GM12874 (cell line): ENCODE measurements at regions not wholly inside any gene's neighbourhood (a gene's known extent, or its start where the extent isn't known, plus 50 kb on each side); places are given as distances from the start of the nearest gene placed in this dataset.

Experiments
- CTCF ChIP-seq: IDR thresholded peaks from 2 replicates; pipeline ENCODE4 v1.5.1; 2011; ENCODE audit warnings: low read depth, mild to moderate bottlenecking, control low read depth, low read length, moderate library complexity; ENCODE audit not compliant: insufficient read depth

GRCh38 chrX:39630344-39630743 is 467.4 kb downstream of the BCOR start:
- no peak for TF ChIP-seq CTCF

DNA sequence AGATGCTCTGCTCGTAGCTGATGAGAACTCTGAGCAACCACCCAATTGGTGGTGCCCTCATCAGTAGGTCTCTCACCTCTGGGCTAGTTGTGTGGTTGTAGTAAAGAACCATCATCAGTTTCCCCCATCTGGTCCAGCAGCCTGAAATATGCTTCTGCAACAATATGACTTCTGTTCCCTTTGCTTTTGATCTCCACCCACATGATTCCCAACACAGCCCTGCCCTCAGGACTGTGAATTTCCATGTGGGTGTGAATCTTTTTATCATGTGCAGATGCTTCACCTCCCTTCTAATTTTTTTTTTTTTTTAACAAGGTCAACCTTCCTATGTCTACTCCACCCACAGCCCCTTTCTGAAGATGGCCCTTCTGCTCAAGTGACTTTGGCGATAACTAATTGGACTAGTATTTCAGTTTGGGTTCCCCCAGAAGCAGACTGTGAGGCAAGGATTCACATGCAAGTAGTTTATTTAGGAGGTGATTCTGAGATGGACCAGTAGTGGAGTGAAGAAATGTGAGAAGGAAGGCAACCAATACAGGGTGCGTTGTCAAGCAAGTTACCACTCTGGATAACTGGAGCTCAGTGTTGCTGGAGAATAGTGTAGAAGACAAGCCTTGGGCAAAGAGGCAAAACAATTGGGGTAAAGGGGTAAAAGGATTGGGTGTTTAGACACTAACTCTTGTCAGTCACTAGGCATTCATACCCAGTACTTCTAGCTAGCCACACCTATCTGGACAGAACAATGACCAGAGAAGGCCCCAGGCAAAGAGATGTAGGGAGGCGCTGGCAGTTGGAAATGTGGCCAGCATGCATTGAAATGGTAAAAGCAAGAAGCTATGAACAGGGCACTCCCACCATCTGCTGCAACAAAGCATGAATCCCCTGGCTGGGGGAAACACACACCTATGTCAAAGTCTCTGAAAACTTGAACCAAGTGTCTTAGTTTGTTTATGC is 466.2 kb downstream of the BCOR start:
- no peak for TF ChIP-seq CTCF

- TF ChIP-seq CTCF, result no peak
Measured at GRCh38 chrX:39633293-39633692, 464.5 kb downstream of the BCOR start.

GRCh38 chrX:39636481-39636880 is 461.3 kb downstream of the BCOR start:
- no peak for TF ChIP-seq CTCF

DNA sequence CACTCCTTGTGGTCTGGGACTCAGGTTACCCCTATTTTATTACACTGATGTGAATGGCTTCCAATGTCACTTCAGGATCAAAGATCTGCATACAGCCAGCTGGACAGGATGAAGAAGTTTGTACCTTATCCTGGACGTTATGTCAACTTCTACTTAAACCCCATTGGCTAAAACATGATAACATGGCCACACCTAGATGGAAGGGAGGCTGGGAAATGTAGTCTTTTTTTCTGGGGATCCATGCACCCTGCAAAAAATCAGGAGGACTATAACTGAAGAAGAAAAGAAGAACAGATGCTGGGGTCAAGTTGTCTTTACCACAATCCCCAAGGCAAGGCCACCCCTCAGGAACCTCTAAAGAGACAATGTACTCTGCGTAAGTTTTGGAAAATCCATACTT is 459.2 kb downstream of the BCOR start:
- no peak for TF ChIP-seq CTCF

DNA sequence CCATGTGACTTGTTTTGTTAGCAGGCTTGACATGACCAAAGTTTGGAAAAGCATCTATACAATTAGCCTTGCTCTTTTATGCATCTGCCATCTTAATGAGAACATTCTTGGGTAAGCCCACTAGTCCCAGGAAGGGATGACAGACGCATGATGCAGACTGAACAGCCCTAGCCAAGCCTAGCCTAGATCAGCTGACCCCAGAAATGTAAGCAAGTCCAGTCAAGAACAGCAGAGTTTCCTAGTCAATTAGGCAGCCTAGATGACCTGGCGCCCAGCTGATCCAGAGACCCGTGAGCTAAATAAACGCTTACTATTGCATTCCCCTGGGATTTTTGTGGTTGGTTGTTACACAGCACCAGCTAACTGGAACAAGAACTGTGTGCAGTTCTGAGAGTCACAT is 457.9 kb downstream of the BCOR start:
- TF ChIP-seq CTCF, result no peak

DNA sequence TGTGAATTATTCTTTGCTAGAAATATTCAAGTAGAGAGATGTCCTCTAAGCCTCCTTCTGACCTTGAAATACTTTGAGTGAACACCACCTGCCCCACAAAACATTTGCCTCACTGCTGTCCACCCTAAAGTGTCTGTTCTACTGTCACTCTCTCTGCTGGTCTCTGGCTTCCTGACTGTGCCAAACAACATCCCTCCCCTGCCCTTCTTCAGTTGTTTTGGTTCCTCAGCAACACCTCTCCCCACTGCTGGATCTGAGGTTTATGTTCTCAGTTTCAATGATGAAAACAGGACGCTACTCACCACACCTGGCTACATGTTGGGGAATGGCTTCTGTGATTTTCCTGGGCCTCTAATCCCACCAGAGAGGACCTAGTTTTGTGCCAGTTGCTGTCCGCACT is 456.9 kb downstream of the BCOR start:
- no peak for TF ChIP-seq CTCF
